ENCODE measurements at regions not wholly inside any gene's neighbourhood (a gene's known extent, or its start where the extent isn't known, plus 50 kb on each side); places are given as distances from the start of the nearest gene placed in this dataset.
"Not testable (repeated sequence)": the region's sequence is repeated elsewhere in the genome, so short reads cannot be mapped to it uniquely, and the experiment has no call there.

DNA sequence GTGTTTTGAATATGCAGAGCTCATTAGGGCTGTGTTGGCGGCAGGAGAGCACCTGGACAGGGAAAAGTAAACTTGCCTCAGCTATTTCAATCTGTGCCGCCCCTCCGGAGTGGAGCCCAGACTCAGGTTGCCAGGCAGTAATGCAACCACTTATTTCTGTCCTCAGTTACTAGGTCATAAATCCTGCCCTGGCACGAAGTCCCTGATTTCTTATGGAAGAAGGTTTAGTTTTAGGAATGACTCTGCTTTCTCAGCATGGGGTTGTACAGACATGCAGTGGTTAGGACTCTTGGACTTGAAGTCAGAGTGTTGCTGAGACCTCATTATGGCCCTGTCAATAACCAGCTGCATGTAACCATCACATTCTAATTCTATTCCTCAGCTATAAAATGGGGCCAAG is 98.3 kb upstream of the FGGY start:
- H3K27me3 ChIP-seq (replicated peaks; ENCODE audit: control insufficient read depth, insufficient read depth, low read length, poor library complexity, severe bottlenecking), result no peaks in the 10 kb centered on the region
- DNase-seq, result no peak
- H3K4me3 ChIP-seq (ENCODE audit: insufficient read depth, low read depth, low read length, poor library complexity, severe bottlenecking), result no peak overlapping the region
- no peaks in the 10 kb centered on the region for H3K36me3 ChIP-seq (ENCODE audit: control insufficient read depth, insufficient read depth, low read length)
- H3K4me1 ChIP-seq (ENCODE audit: control insufficient read depth, insufficient read depth, low read length, poor library complexity, severe bottlenecking), result no peaks in the 10 kb centered on the region
- no peaks in the 10 kb centered on the region for H3K9me3 ChIP-seq (ENCODE audit: control insufficient read depth, low read length)
- no peak overlapping the region for H3K27ac ChIP-seq (ENCODE audit: insufficient read depth, low read length, poor library complexity, severe bottlenecking)

DNA sequence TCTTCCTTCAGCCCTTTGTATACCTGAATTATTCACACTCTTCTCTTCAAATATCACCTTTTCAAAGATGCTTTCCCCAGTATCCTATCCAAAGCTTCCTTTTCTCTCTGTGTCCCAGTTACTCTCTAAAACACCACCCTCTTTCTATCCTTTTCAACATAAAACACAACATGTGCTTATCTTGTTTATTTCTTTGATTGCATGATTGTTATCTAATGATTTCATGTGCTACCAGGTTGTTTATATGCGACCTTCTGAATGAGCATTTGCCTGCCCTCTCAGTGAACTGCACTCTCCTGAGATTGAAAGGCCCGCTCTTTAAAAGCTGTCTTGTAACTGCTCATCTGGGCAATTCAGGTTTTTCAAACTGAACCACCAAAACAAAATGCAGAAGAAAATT is 97.7 kb upstream of the FGGY start:
- no peak for DNase-seq

DNA sequence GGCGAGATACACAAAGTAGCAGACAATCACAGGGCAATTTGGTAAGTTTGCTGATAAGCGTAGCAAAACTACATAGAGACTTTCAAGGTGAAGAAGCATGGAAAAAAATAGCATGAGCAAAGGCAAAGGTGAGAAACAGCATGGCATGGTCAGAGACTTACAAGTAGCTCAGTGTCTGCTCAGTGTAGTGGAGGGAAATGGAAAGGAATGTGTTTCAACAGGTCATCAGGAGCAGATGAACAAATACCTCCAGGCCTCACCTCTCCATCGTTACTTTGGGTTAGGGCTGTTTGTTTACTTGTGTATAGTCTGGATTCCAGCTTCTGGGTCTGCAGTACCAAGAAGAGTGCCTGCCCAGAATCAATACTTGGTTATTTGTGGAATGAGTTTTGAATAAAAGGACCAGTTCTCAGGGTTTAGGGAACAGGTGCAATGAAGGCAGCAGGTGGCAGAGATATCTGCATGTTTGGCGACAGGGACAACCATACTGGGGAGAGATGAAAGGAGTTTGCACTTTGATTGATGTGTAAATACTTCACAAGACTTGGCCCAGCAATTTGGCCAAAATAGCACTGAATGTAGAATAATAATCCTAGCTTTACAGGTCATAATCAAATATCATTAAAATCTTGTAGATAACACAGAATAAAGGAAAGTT is 97.0 kb upstream of the FGGY start:
- Histone ChIP-seq H3K27me3 (replicated peaks; ENCODE audit: control insufficient read depth, insufficient read depth, low read length, poor library complexity, severe bottlenecking) (no peaks in the 10 kb centered on the region), H3K4me3 (ENCODE audit: insufficient read depth, low read depth, low read length, poor library complexity, severe bottlenecking) (no peak overlapping the region), H3K4me1 (ENCODE audit: control insufficient read depth, insufficient read depth, low read length, poor library complexity, severe bottlenecking) (no peaks in the 10 kb centered on the region), H3K36me3 (ENCODE audit: control insufficient read depth, insufficient read depth, low read length) (no peaks in the 10 kb centered on the region), H3K9me3 (ENCODE audit: control insufficient read depth, low read length) (no peaks in the 10 kb centered on the region), H3K27ac (ENCODE audit: insufficient read depth, low read length, poor library complexity, severe bottlenecking) (no peak overlapping the region)
- no peak for DNase-seq

More for the DNA sequence above, 97.7 kb upstream of the FGGY start:
- Histone ChIP-seq H3K4me1 (ENCODE audit: control insufficient read depth, insufficient read depth, low read length, poor library complexity, severe bottlenecking) (no peaks in the 10 kb centered on the region), H3K9me3 (ENCODE audit: control insufficient read depth, low read length) (no peaks in the 10 kb centered on the region), H3K27ac (ENCODE audit: insufficient read depth, low read length, poor library complexity, severe bottlenecking) (no peak overlapping the region), H3K4me3 (ENCODE audit: insufficient read depth, low read depth, low read length, poor library complexity, severe bottlenecking) (no peak overlapping the region), H3K36me3 (ENCODE audit: control insufficient read depth, insufficient read depth, low read length) (no peaks in the 10 kb centered on the region), H3K27me3 (replicated peaks; ENCODE audit: control insufficient read depth, insufficient read depth, low read length, poor library complexity, severe bottlenecking) (no peaks in the 10 kb centered on the region)

DNA sequence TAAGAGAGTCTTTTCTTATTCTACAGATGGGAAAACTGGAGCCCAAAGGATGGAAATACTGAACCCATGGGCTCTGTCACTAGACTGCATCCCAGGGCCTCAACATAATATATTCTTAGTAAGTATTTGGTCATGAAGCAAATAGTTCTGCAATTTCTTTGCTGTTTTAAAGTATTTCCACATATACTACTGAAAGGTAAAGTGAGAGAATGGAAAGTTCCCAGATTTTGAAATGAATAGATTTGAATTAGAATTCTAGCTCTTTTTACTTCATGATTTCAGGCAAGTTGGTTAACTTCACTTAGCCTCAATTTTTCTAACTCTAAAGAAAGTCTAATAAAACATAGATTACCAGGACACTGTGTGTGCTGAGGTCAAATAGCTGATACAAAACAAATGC is 95.6 kb upstream of the FGGY start:
- no peak overlapping the region for H3K27ac ChIP-seq (ENCODE audit: insufficient read depth, low read length, poor library complexity, severe bottlenecking)
- H3K4me3 ChIP-seq (ENCODE audit: insufficient read depth, low read depth, low read length, poor library complexity, severe bottlenecking), result no peak overlapping the region
- no peak for DNase-seq
- no peaks in the 10 kb centered on the region for H3K4me1 ChIP-seq (ENCODE audit: control insufficient read depth, insufficient read depth, low read length, poor library complexity, severe bottlenecking)
- H3K9me3 ChIP-seq (ENCODE audit: control insufficient read depth, low read length), result no peaks in the 10 kb centered on the region
- H3K27me3 ChIP-seq (replicated peaks; ENCODE audit: control insufficient read depth, insufficient read depth, low read length, poor library complexity, severe bottlenecking), result no peaks in the 10 kb centered on the region
- H3K36me3 ChIP-seq (ENCODE audit: control insufficient read depth, insufficient read depth, low read length), result no peaks in the 10 kb centered on the region

DNA sequence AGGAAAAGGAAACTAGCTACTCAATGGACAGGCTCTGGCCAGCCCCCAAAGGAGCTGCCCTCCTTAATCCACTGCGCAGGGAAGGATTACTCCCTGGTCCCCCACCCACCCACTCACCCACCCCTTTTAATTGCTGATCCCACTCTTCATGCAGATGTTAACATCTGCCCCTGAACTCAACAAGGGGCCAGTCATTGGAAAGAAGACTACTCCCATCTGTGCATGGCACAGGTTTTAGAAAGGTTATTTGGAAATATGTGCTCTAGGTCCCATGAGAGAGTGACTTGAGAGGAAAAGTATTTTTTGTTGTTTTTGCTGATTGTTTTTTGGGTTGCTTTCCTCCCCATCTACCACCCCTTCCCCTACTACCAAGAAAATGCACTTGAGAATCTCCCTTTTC is 94.4 kb upstream of the FGGY start:
- H3K36me3 ChIP-seq (ENCODE audit: control insufficient read depth, insufficient read depth, low read length), result no peaks in the 10 kb centered on the region
- no peak overlapping the region for H3K27ac ChIP-seq (ENCODE audit: insufficient read depth, low read length, poor library complexity, severe bottlenecking)
- DNase-seq, result no peak
- H3K27me3 ChIP-seq (replicated peaks; ENCODE audit: control insufficient read depth, insufficient read depth, low read length, poor library complexity, severe bottlenecking), result no peaks in the 10 kb centered on the region
- H3K4me3 ChIP-seq (ENCODE audit: insufficient read depth, low read depth, low read length, poor library complexity, severe bottlenecking), result no peak overlapping the region
- no peaks in the 10 kb centered on the region for H3K4me1 ChIP-seq (ENCODE audit: control insufficient read depth, insufficient read depth, low read length, poor library complexity, severe bottlenecking)
- no peaks in the 10 kb centered on the region for H3K9me3 ChIP-seq (ENCODE audit: control insufficient read depth, low read length)

DNA sequence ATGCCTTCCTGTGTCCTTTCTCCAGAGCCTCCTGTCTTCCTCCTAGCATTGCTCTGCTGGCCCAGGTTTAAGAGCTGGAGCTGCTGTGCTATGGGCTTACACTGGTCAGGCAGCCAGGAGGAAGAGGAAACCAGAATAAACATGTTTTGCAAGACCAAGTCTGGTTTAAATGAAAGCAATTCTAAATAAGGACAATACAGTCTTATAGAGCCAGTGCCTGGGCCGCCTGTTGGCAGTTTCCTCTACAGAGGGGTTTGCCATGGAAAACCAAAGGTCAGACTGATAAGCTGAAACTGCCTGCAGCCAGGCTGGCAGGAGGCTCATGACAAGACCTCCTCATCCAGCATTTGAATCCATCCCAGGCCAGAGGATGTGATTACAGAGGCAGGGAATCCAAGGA is 92.9 kb upstream of the FGGY start:
- H3K27ac ChIP-seq (ENCODE audit: insufficient read depth, low read length, poor library complexity, severe bottlenecking), result no peak overlapping the region
- no peaks in the 10 kb centered on the region for H3K4me1 ChIP-seq (ENCODE audit: control insufficient read depth, insufficient read depth, low read length, poor library complexity, severe bottlenecking)
- DNase-seq, result no peak
- no peak overlapping the region for H3K4me3 ChIP-seq (ENCODE audit: insufficient read depth, low read depth, low read length, poor library complexity, severe bottlenecking)
- no peaks in the 10 kb centered on the region for H3K9me3 ChIP-seq (ENCODE audit: control insufficient read depth, low read length)
- no peaks in the 10 kb centered on the region for H3K27me3 ChIP-seq (replicated peaks; ENCODE audit: control insufficient read depth, insufficient read depth, low read length, poor library complexity, severe bottlenecking)
- H3K36me3 ChIP-seq (ENCODE audit: control insufficient read depth, insufficient read depth, low read length), result no peaks in the 10 kb centered on the region

DNA sequence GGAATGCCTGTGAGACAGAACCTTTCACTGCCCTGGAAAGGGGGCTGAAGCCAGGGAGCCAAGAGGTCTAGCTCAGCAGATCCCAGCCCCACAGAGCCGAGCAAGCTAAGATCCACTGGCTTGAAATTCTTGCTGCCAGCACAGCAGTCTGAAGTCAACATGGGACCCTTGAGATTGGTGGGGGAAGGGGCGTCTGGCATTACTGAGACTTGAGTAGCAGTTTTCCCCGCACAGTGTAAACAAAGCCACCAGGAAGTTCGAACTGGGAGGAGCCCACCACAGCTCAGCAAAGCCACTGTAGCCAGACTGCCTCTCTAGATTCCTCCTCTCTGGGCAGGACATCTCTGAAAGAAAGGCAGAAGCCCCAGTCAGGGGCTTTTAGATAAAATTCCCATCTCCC is 90.3 kb upstream of the FGGY start:
- H3K4me1 ChIP-seq (ENCODE audit: control insufficient read depth, insufficient read depth, low read length, poor library complexity, severe bottlenecking); H3K36me3 ChIP-seq (ENCODE audit: control insufficient read depth, insufficient read depth, low read length); H3K9me3 ChIP-seq (ENCODE audit: control insufficient read depth, low read length); DNase-seq; H3K27ac ChIP-seq (ENCODE audit: insufficient read depth, low read length, poor library complexity, severe bottlenecking); H3K4me3 ChIP-seq (ENCODE audit: insufficient read depth, low read depth, low read length, poor library complexity, severe bottlenecking); H3K27me3 ChIP-seq (replicated peaks; ENCODE audit: control insufficient read depth, insufficient read depth, low read length, poor library complexity, severe bottlenecking): not testable (repeated sequence)

DNA sequence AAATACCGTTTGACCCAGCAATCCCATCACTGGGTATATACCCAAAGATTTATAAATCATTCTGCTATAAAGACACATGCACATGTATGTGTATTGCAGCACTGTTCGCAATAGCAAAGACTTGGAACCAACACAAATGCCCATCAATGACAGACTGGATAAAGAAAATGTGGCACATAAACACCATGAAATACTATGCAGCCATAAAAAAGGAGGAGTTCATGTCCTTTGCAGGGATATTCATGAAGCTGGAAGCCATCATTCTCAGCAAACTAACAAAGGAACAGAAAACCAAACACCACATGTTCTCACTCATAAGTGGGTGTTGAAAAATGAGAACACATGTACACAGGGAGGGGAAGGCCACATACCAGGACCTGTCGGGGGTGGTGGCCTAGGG is 86.5 kb upstream of the FGGY start:
- not testable (repeated sequence) for H3K4me1 ChIP-seq (ENCODE audit: control insufficient read depth, insufficient read depth, low read length, poor library complexity, severe bottlenecking); H3K27me3 ChIP-seq (replicated peaks; ENCODE audit: control insufficient read depth, insufficient read depth, low read length, poor library complexity, severe bottlenecking); H3K27ac ChIP-seq (ENCODE audit: insufficient read depth, low read length, poor library complexity, severe bottlenecking); H3K9me3 ChIP-seq (ENCODE audit: control insufficient read depth, low read length); H3K36me3 ChIP-seq (ENCODE audit: control insufficient read depth, insufficient read depth, low read length); DNase-seq; H3K4me3 ChIP-seq (ENCODE audit: insufficient read depth, low read depth, low read length, poor library complexity, severe bottlenecking)

DNA sequence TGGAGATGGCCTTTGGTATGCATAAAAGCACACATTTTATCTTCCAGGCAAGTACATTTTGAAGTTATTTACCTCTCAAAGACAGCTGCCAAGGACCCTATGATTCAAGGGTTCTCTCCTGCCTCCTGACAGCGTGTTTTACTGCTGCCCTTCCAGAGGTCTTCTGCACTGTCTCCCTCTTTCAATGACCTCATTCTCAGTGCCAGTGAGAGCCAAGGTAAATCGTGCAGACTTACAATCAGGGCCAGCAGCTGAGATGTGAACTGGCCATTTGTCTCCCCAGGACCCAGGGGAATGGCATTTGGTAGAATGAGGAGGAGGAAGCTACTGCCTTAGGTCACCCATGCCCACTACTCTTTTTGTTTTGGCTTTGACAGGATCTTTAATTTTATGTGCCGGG is 84.2 kb upstream of the FGGY start:
- no peaks in the 10 kb centered on the region for H3K4me1 ChIP-seq (ENCODE audit: control insufficient read depth, insufficient read depth, low read length, poor library complexity, severe bottlenecking)
- no peaks in the 10 kb centered on the region for H3K27me3 ChIP-seq (replicated peaks; ENCODE audit: control insufficient read depth, insufficient read depth, low read length, poor library complexity, severe bottlenecking)
- no peak overlapping the region for H3K27ac ChIP-seq (ENCODE audit: insufficient read depth, low read length, poor library complexity, severe bottlenecking)
- H3K4me3 ChIP-seq (ENCODE audit: insufficient read depth, low read depth, low read length, poor library complexity, severe bottlenecking), result no peak overlapping the region
- H3K36me3 ChIP-seq (ENCODE audit: control insufficient read depth, insufficient read depth, low read length), result no peaks in the 10 kb centered on the region
- DNase-seq, result no peak
- no peaks in the 10 kb centered on the region for H3K9me3 ChIP-seq (ENCODE audit: control insufficient read depth, low read length)

DNA sequence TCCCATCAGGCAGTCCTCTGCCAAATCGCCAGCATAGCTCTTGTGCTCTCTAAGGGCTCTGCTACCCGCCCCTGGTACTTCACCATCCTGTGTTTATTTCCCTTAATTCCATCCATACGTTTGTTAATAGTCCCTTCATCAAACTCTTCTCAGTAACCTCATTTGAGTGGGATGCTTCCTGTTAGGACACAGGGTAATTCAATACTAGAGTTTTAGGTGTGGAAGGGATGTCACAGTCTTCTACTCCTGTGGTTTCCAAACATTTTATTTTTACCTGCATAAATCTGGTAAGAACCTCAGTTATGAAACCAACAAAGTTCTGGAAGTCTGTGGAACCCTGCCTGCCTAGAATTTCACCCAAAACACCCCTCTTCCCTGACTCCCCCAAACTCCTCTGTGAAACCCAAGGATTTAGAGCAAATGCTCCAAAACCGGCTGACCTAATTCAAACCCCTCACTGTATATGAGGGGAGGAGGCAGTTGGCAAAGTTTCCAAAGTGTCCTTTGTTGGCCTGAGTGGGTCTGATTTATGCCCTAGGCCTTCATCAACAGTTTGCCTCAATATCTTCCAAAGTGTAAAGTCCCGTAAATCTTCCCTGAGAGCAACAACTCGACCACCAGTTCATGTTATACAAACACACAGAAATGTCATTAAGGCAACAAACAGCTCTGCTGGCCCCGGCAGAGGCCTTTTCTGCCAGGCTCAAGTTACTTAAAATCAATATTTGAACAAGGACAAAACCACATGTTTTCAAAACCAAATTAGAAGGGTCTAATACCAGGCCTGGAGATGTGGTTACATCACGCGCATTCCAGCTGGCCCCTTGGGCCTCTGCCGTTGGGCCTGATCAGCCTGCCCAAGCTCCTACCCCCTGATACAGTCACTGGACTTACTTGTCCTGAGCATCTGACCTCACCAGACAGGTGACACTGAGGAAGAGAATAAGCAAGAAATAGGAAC is 82.4 kb upstream of the FGGY start:
- no peaks in the 10 kb centered on the region for H3K36me3 ChIP-seq (ENCODE audit: control insufficient read depth, insufficient read depth, low read length)
- no peak overlapping the region for H3K27ac ChIP-seq (ENCODE audit: insufficient read depth, low read length, poor library complexity, severe bottlenecking)
- no peaks in the 10 kb centered on the region for H3K27me3 ChIP-seq (replicated peaks; ENCODE audit: control insufficient read depth, insufficient read depth, low read length, poor library complexity, severe bottlenecking)
- no peak for DNase-seq
- no peaks in the 10 kb centered on the region for H3K4me1 ChIP-seq (ENCODE audit: control insufficient read depth, insufficient read depth, low read length, poor library complexity, severe bottlenecking)
- H3K4me3 ChIP-seq (ENCODE audit: insufficient read depth, low read depth, low read length, poor library complexity, severe bottlenecking), result no peak overlapping the region
- H3K9me3 ChIP-seq (ENCODE audit: control insufficient read depth, low read length), result no peaks in the 10 kb centered on the region
